Liver (tissue), 8 donors: ENCODE measurements at regions not wholly inside any gene's neighbourhood (a gene's known extent, or its start where the extent isn't known, plus 50 kb on each side); places are given as distances from the start of the nearest gene placed in this dataset.

Experiments
- DNase-seq: peaks from one replicate; pipeline ENCODE4 v3.0.0-alpha.2; 2017; ENCODE audit warnings: low spot score
- H3K27ac ChIP-seq, 2 donors: one replicate each; pipeline ENCODE4 v1.7.0; 2013; ENCODE audit warnings: inconsistent platforms in 2 of 2, low read length in 2 of 2, control low read depth in 1 of 2, low read depth in 1 of 2, mild to moderate bottlenecking in 1 of 2
- H3K27me3 ChIP-seq, 4 donors: one replicate each; pipeline versions ENCODE4 v1.6.1 to v1.7.0; 2013; ENCODE audit warnings: low read length in 3 of 4, inconsistent platforms in 1 of 4, mild to moderate bottlenecking in 1 of 4, moderate library complexity in 1 of 4; ENCODE audit not compliant: control insufficient read depth in 4 of 4, insufficient read depth in 4 of 4
- H3K36me3 ChIP-seq, 4 donors: one replicate each; pipeline versions ENCODE4 v1.6.1 to v1.7.0; 2013; ENCODE audit warnings: low read length in 3 of 4, mild to moderate bottlenecking in 3 of 4, low read depth in 1 of 4, moderate library complexity in 1 of 4; ENCODE audit not compliant: control insufficient read depth in 4 of 4, insufficient read depth in 3 of 4
- H3K4me1 ChIP-seq, 4 donors: one replicate each; pipeline versions ENCODE4 v1.6.1 to v1.7.0; 2013; ENCODE audit warnings: low read length in 3 of 4, mild to moderate bottlenecking in 3 of 4, moderate library complexity in 1 of 4; ENCODE audit not compliant: control insufficient read depth in 4 of 4, insufficient read depth in 4 of 4
- H3K4me3 ChIP-seq, 3 donors: one replicate each; pipeline versions ENCODE4 v1.6.1 to v1.7.0; 2013; ENCODE audit warnings: low read length in 3 of 3, control low read depth in 1 of 3, low read depth in 1 of 3, mild to moderate bottlenecking in 1 of 3
- H3K9ac ChIP-seq, 2 donors: one replicate each; pipeline ENCODE4 v1.7.0; 2013; ENCODE audit warnings: low read length in 2 of 2, mild to moderate bottlenecking in 2 of 2, moderate library complexity in 2 of 2, control low read depth in 1 of 2, low read depth in 1 of 2
- H3K9me3 ChIP-seq, 4 donors: one replicate each; pipeline versions ENCODE4 v1.6.1 to v1.7.0; 2013; ENCODE audit warnings: low read length in 3 of 4; ENCODE audit not compliant: control insufficient read depth in 4 of 4
- EGR1 ChIP-seq, 2 donors: IDR thresholded peaks; 2 replicates each; pipeline ENCODE4 v1.6.1; 2016 to 2018; ENCODE audit warnings: antibody characterized with exemption in 2 of 2, low read depth in 2 of 2
- FOXA1 ChIP-seq: IDR thresholded peaks from 2 replicates; pipeline ENCODE4 v1.6.1; 2016; ENCODE audit warnings: antibody characterized with exemption
- FOXA2 ChIP-seq: IDR thresholded peaks from 2 replicates; pipeline ENCODE4 v1.6.1; 2016; ENCODE audit warnings: antibody characterized with exemption
- GABPA ChIP-seq, 2 donors: IDR thresholded peaks in 1 of 2; conservative IDR thresholded peaks in 1 of 2; 2 replicates each; pipeline ENCODE4 v1.6.1; 2016; ENCODE audit warnings: antibody characterized with exemption in 2 of 2, mild to moderate bottlenecking in 1 of 2, moderate library complexity in 1 of 2
- HNF4A ChIP-seq, 2 donors: conservative IDR thresholded peaks; 2 replicates each; pipeline ENCODE4 v1.6.1; 2016; ENCODE audit warnings: antibody characterized with exemption in 2 of 2, mild to moderate bottlenecking in 2 of 2
- HNF4G ChIP-seq: IDR thresholded peaks from 2 replicates; pipeline ENCODE4 v1.6.1; 2016; ENCODE audit warnings: antibody characterized with exemption
- JUND ChIP-seq, 2 donors: IDR thresholded peaks; 2 replicates each; pipeline ENCODE4 v1.6.1; 2016; ENCODE audit warnings: antibody characterized with exemption in 2 of 2
- NR2F2 ChIP-seq: IDR thresholded peaks from 2 replicates; pipeline ENCODE4 v1.6.1; 2016; ENCODE audit warnings: antibody characterized with exemption
- RAD21 ChIP-seq, 2 donors: IDR thresholded peaks; 2 replicates each; pipeline ENCODE4 v1.6.1; 2016; ENCODE audit warnings: antibody characterized with exemption in 2 of 2, mild to moderate bottlenecking in 2 of 2
- RXRA ChIP-seq, 2 donors: IDR thresholded peaks; 2 replicates each; pipeline ENCODE4 v1.6.1; 2017 to 2018; ENCODE audit warnings: antibody characterized with exemption in 2 of 2, mild to moderate bottlenecking in 1 of 2
- SP1 ChIP-seq: IDR thresholded peaks from 2 replicates; pipeline ENCODE4 v1.6.1; 2018; ENCODE audit warnings: antibody characterized with exemption, mild to moderate bottlenecking
- TAF1 ChIP-seq: conservative IDR thresholded peaks from 2 replicates; pipeline ENCODE4 v1.6.1; 2016; ENCODE audit warnings: antibody characterized with exemption, mild to moderate bottlenecking
- YY1 ChIP-seq: IDR thresholded peaks from 2 replicates; pipeline ENCODE4 v1.6.1; 2016; ENCODE audit warnings: antibody characterized with exemption, mild to moderate bottlenecking
- WGBS: extraction: QIAGEN DNeasy Blood & Tissue Kit; methylation state at CpG from one replicate; pipeline ENCODE4 v1.1.7; 2013; 5-methylcytosine and 5-hydroxymethylcytosine counted together
- TF ChIP-seq, protein P1 (sequence below): fragments of 150-350 bp; IDR thresholded peaks from 2 replicates; pipeline ENCODE4 v1.5.1; 2017; ENCODE audit warnings: improper control_type of control experiment, low read depth, low read length; ENCODE audit not compliant: missing input control
- TF ChIP-seq, protein P2 (sequence below): IDR thresholded peaks from 2 replicates; pipeline ENCODE4 v1.6.1; 2016; ENCODE audit warnings: antibody characterized with exemption, mild to moderate bottlenecking
- TF ChIP-seq, protein P3 (sequence below): IDR thresholded peaks from 2 replicates; pipeline ENCODE4 v1.6.1; 2016; ENCODE audit warnings: antibody characterized with exemption
- TF ChIP-seq, protein P4 (sequence below): IDR thresholded peaks from 2 replicates; pipeline ENCODE4 v1.6.1; 2016; ENCODE audit warnings: antibody characterized with exemption
- TF ChIP-seq, protein P5 (sequence below): IDR thresholded peaks from 2 replicates; pipeline ENCODE4 v1.6.1; 2016; ENCODE audit warnings: antibody characterized with exemption
- donor health status: healthy.
- donor health status: healthy.
- donor health status: healthy.
- donor health status: healthy.
- donor health status: healthy.

DNA sequence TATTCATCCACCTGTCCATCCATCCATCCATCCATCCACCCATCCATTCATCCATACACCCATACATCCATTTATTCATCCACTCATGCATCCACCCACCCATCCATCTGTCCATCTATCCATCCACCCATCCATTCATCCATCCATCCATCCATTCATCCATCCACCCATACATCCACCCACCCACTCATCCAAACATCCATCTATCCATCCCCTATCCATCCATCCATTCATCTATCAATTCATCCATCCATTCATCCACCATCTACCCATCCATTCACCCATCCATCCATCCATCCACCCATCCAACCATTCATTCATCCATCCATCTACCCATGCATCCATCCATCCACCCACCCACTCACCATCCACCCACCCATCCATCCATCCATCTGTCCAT is 142.6 kb upstream of the SFSWAP start:
- no peak for DNase-seq
- no peaks in the 10 kb centered on the region for H3K9me3 ChIP-seq
- H3K27ac ChIP-seq = no peak overlapping the region
- peaks cover 0 to 2% (median 2%) of the 10 kb centered on the region in 4 donors for H3K27me3 ChIP-seq
- no peak overlapping the region for H3K4me3 ChIP-seq
- H3K36me3 ChIP-seq = no peaks in the 10 kb centered on the region
- TF ChIP-seq, protein P1, sequence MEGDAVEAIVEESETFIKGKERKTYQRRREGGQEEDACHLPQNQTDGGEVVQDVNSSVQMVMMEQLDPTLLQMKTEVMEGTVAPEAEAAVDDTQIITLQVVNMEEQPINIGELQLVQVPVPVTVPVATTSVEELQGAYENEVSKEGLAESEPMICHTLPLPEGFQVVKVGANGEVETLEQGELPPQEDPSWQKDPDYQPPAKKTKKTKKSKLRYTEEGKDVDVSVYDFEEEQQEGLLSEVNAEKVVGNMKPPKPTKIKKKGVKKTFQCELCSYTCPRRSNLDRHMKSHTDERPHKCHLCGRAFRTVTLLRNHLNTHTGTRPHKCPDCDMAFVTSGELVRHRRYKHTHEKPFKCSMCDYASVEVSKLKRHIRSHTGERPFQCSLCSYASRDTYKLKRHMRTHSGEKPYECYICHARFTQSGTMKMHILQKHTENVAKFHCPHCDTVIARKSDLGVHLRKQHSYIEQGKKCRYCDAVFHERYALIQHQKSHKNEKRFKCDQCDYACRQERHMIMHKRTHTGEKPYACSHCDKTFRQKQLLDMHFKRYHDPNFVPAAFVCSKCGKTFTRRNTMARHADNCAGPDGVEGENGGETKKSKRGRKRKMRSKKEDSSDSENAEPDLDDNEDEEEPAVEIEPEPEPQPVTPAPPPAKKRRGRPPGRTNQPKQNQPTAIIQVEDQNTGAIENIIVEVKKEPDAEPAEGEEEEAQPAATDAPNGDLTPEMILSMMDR = no peak
- TF ChIP-seq GABPA (IDR thresholded peaks at IDR 0.05 in 1 of 2, conservative IDR thresholded peaks at IDR 0.05 in 1 of 2) (no peak), NR2F2 (no peak), YY1 (no peak), RXRA (IDR thresholded peaks at IDR 0.05) (no peak), HNF4A (conservative IDR thresholded peaks at IDR 0.05) (no peak), TAF1 (no peak), EGR1 (IDR thresholded peaks at IDR 0.05; ENCODE audit: low read depth in 2 of 2) (no peak), SP1 (no peak)
- TF ChIP-seq, protein P2, sequence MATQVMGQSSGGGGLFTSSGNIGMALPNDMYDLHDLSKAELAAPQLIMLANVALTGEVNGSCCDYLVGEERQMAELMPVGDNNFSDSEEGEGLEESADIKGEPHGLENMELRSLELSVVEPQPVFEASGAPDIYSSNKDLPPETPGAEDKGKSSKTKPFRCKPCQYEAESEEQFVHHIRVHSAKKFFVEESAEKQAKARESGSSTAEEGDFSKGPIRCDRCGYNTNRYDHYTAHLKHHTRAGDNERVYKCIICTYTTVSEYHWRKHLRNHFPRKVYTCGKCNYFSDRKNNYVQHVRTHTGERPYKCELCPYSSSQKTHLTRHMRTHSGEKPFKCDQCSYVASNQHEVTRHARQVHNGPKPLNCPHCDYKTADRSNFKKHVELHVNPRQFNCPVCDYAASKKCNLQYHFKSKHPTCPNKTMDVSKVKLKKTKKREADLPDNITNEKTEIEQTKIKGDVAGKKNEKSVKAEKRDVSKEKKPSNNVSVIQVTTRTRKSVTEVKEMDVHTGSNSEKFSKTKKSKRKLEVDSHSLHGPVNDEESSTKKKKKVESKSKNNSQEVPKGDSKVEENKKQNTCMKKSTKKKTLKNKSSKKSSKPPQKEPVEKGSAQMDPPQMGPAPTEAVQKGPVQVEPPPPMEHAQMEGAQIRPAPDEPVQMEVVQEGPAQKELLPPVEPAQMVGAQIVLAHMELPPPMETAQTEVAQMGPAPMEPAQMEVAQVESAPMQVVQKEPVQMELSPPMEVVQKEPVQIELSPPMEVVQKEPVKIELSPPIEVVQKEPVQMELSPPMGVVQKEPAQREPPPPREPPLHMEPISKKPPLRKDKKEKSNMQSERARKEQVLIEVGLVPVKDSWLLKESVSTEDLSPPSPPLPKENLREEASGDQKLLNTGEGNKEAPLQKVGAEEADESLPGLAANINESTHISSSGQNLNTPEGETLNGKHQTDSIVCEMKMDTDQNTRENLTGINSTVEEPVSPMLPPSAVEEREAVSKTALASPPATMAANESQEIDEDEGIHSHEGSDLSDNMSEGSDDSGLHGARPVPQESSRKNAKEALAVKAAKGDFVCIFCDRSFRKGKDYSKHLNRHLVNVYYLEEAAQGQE = no peak
- TF ChIP-seq, protein P3, sequence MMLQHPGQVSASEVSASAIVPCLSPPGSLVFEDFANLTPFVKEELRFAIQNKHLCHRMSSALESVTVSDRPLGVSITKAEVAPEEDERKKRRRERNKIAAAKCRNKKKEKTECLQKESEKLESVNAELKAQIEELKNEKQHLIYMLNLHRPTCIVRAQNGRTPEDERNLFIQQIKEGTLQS = no peak
- H3K9ac ChIP-seq = no peak overlapping the region
- H3K4me1 ChIP-seq = no peaks in the 10 kb centered on the region

DNA sequence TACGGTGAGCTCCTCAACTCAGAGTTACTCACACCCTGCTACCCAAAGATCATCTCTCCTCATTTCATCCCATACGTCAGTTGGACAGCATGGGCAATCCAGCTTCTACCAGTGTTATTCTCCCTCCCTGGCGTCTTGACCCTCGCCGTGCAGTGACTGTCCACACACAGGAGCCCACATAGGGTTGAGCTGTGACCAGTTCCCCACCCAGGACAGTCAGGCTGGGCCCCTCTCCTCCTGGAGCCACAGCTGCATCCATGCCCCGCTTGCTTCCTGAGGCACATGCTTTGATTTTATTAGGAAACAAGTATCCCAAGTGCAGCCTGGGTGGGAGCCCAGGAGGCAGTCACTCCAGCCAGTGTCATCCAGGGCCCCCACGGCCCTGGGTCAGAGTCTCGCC is 140.3 kb upstream of the SFSWAP start:
- WGBS = 78% methylated on average over 8 of the region's 8 CpGs

More for the DNA sequence above, 140.3 kb upstream of the SFSWAP start:
- no peak overlapping the region for H3K27ac ChIP-seq
- H3K9me3 ChIP-seq = no peaks in the 10 kb centered on the region
- H3K27me3 ChIP-seq = peaks cover 0 to 2% (median under 1%) of the 10 kb centered on the region in 4 donors
- H3K9ac ChIP-seq = no peak overlapping the region
- no peaks in the 10 kb centered on the region for H3K36me3 ChIP-seq
- TF ChIP-seq, protein P1 = no peak
- no peak for TF ChIP-seq FOXA1
- TF ChIP-seq RXRA (IDR thresholded peaks at IDR 0.05) = no peak
- no peak for TF ChIP-seq TAF1
- TF ChIP-seq YY1 = no peak
- TF ChIP-seq RAD21 (IDR thresholded peaks at IDR 0.05) = no peak
- TF ChIP-seq, protein P3 = no peak
- no peak for TF ChIP-seq NR2F2
- TF ChIP-seq FOXA2 = no peak
- no peak for TF ChIP-seq EGR1 (IDR thresholded peaks at IDR 0.05; ENCODE audit: low read depth in 2 of 2)
- no peak for TF ChIP-seq HNF4A (conservative IDR thresholded peaks at IDR 0.05)
- no peak for TF ChIP-seq GABPA (IDR thresholded peaks at IDR 0.05 in 1 of 2, conservative IDR thresholded peaks at IDR 0.05 in 1 of 2)
- no peak for TF ChIP-seq SP1
- TF ChIP-seq, protein P4, sequence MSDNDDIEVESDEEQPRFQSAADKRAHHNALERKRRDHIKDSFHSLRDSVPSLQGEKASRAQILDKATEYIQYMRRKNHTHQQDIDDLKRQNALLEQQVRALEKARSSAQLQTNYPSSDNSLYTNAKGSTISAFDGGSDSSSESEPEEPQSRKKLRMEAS = no peak
- TF ChIP-seq, protein P5, sequence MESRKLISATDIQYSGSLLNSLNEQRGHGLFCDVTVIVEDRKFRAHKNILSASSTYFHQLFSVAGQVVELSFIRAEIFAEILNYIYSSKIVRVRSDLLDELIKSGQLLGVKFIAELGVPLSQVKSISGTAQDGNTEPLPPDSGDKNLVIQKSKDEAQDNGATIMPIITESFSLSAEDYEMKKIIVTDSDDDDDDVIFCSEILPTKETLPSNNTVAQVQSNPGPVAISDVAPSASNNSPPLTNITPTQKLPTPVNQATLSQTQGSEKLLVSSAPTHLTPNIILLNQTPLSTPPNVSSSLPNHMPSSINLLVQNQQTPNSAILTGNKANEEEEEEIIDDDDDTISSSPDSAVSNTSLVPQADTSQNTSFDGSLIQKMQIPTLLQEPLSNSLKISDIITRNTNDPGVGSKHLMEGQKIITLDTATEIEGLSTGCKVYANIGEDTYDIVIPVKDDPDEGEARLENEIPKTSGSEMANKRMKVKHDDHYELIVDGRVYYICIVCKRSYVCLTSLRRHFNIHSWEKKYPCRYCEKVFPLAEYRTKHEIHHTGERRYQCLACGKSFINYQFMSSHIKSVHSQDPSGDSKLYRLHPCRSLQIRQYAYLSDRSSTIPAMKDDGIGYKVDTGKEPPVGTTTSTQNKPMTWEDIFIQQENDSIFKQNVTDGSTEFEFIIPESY = no peak
- no peak for TF ChIP-seq JUND (IDR thresholded peaks at IDR 0.05)
- no peak for TF ChIP-seq HNF4G
- TF ChIP-seq, protein P2 = no peak
- H3K4me3 ChIP-seq = no peak overlapping the region
- no peaks in the 10 kb centered on the region for H3K4me1 ChIP-seq
- no peak for DNase-seq
